ENCODE measurements at regions not wholly inside any gene's neighbourhood (a gene's known extent, or its start where the extent isn't known, plus 50 kb on each side); places are given as distances from the start of the nearest gene placed in this dataset.

- ChIA-PET CTCF (no interaction called here), POLR2A (no interaction called here)
- TF ChIP-seq PRRX2 (CRISPR knock-in tag; IDR thresholded peaks at IDR 0.05) (no peak), RELA (CRISPR knock-in tag; IDR thresholded peaks at IDR 0.05; ENCODE audit: borderline replicate concordance) (no peak), STAT6 (CRISPR knock-in tag; conservative IDR thresholded peaks at IDR 0.05; ENCODE audit: low read depth) (no peak), FOXK1 (CRISPR knock-in tag; IDR thresholded peaks at IDR 0.05) (no peak), GTF2I (CRISPR knock-in tag; conservative IDR thresholded peaks at IDR 0.05) (no peak), ZNF671 (CRISPR knock-in tag; IDR thresholded peaks at IDR 0.05) (no peak), ZNF232 (CRISPR knock-in tag; IDR thresholded peaks at IDR 0.05) (no peak), GABPB1 (CRISPR knock-in tag; IDR thresholded peaks at IDR 0.05) (no peak), ZNF423 (CRISPR knock-in tag; IDR thresholded peaks at IDR 0.05) (no peak), MXD4 (CRISPR knock-in tag; IDR thresholded peaks at IDR 0.05; ENCODE audit: borderline replicate concordance) (no peak), ATF2 (CRISPR knock-in tag; IDR thresholded peaks at IDR 0.05; ENCODE audit: borderline replicate concordance, low read depth) (no peak), ZNF219 (CRISPR knock-in tag; IDR thresholded peaks at IDR 0.05; ENCODE audit: borderline replicate concordance) (no peak)
- Mint-ChIP-seq H3K36me3 (peaks cover 28% of the 10 kb centered on the region), H3K9me3 (peaks cover 40% of the 10 kb centered on the region), H3K4me1 (no peaks in the 10 kb centered on the region), H3K27me3 (ENCODE audit: low read depth) (peaks cover 3% of the 10 kb centered on the region), H3K4me3 (no peak overlapping the region), H3K27ac (no peak overlapping the region)
- DNase-seq (ENCODE audit: low spot score) (no peak), ATAC-seq (no peak)
These were observed 54.1 kb upstream of the ACYP2 start for GRCh38 chr2:54061272-54061671.

GRCh38 chr2:54059986-54060385 is 55.4 kb upstream of the ACYP2 start:
- ATAC-seq = no peak
- Mint-ChIP-seq H3K9me3 (peaks cover 49% of the 10 kb centered on the region), H3K4me3 (no peak overlapping the region), H3K4me1 (no peaks in the 10 kb centered on the region), H3K27ac (no peak overlapping the region), H3K36me3 (peaks cover 31% of the 10 kb centered on the region), H3K27me3 (ENCODE audit: low read depth) (peaks cover 3% of the 10 kb centered on the region; the same call in 1 of the 2 replicates)
- CTCF ChIA-PET = no interaction called here
- TF ChIP-seq ZSCAN18 (CRISPR knock-in tag; IDR thresholded peaks at IDR 0.05) (no peak), ZNF281 (CRISPR knock-in tag; IDR thresholded peaks at IDR 0.05) (no peak), SP1 (CRISPR knock-in tag; conservative IDR thresholded peaks at IDR 0.05) (no peak), ERG (CRISPR knock-in tag; IDR thresholded peaks at IDR 0.05) (no peak), TEAD4 (CRISPR knock-in tag; IDR thresholded peaks at IDR 0.05) (no peak), TEAD1 (CRISPR knock-in tag; IDR thresholded peaks at IDR 0.05) (no peak), ATF1 (CRISPR knock-in tag; IDR thresholded peaks at IDR 0.05) (no peak)
- DNase-seq (ENCODE audit: low spot score) = no peak
- POLR2A ChIA-PET = no interaction called here
